ENCODE measurements at regions not wholly inside any gene's neighbourhood (a gene's known extent, or its start where the extent isn't known, plus 50 kb on each side); places are given as distances from the start of the nearest gene placed in this dataset.

DNA sequence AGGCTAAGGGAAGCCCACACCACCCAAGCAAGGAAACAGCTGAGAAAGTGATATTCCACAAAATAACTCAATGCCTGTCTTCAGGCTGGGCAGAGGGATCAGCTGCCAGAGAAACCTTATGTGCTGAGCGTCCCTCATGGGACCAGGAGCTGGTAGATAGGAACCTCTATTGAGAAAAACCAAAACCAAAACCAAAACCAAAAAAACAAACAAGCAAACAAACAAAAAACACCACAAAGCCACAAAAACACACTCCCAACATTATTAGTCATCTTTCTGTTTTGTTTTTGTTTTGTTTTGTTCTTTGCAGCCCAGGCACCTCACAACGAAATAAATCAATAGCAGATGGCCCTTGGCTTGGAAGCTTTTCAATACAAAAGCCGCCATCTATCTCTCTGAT is 760.8 kb upstream of the CELF2 start:
- Histone ChIP-seq H3K9me3 (replicated peaks; ENCODE audit: control insufficient read depth, insufficient read depth, low read length) (no peaks in the 10 kb centered on the region; the same call in 2 of the 3 replicates), H3K4me2 (ENCODE audit: control insufficient read depth, insufficient read depth) (peak overlapping the region; percentile 44), H3K4me3 (no peak overlapping the region), H3K4me1 (ENCODE audit: control insufficient read depth, insufficient read depth, low read length) (no peaks in the 10 kb centered on the region), H3K27me3 (replicated peaks in 1 of 2; ENCODE audit: control insufficient read depth in 2 of 2, insufficient read depth in 2 of 2, low read length in 1 of 2) (no peaks in the 10 kb centered on the region), H4K20me1 (ENCODE audit: control insufficient read depth, insufficient read depth) (no peaks in the 10 kb centered on the region), H3K79me2 (ENCODE audit: control insufficient read depth, insufficient read depth, low read length) (no peaks in the 10 kb centered on the region), H3K9ac (ENCODE audit: control insufficient read depth, insufficient read depth, low read length) (no peak overlapping the region), H2AFZ (ENCODE audit: control insufficient read depth, low read depth, low read length) (peak overlapping the region; percentile 68; the same call in 1 of the 2 replicates), H3K27ac (ENCODE audit: control insufficient read depth, insufficient read depth) (no peak overlapping the region), H3K36me3 (ENCODE audit: control insufficient read depth in 2 of 2, insufficient read depth in 2 of 2, low read length in 1 of 2) (no peaks in the 10 kb centered on the region)
- ATAC-seq, result no peak
- BruUV-seq (replicated peaks), result no TSS peak
- WGBS (ENCODE audit: insufficient coverage, insufficient replicate concordance, low lambda C conversion rate, missing lambda C conversion rate), result 4% methylated on average over 3 of the region's 3 CpGs
- DNase-seq (ENCODE audit: low read depth, low spot score), result no peak
- ChIA-PET CTCF (no interaction called here), POLR2A (no interaction called here), SMC1A (ENCODE audit: uncharacterized antibody, unreplicated experiment) (no interaction called here), RAD21 (ENCODE audit: unreplicated experiment) (no interaction called here)
- FAIRE-seq, result no peak
- TF ChIP-seq, protein P1, sequence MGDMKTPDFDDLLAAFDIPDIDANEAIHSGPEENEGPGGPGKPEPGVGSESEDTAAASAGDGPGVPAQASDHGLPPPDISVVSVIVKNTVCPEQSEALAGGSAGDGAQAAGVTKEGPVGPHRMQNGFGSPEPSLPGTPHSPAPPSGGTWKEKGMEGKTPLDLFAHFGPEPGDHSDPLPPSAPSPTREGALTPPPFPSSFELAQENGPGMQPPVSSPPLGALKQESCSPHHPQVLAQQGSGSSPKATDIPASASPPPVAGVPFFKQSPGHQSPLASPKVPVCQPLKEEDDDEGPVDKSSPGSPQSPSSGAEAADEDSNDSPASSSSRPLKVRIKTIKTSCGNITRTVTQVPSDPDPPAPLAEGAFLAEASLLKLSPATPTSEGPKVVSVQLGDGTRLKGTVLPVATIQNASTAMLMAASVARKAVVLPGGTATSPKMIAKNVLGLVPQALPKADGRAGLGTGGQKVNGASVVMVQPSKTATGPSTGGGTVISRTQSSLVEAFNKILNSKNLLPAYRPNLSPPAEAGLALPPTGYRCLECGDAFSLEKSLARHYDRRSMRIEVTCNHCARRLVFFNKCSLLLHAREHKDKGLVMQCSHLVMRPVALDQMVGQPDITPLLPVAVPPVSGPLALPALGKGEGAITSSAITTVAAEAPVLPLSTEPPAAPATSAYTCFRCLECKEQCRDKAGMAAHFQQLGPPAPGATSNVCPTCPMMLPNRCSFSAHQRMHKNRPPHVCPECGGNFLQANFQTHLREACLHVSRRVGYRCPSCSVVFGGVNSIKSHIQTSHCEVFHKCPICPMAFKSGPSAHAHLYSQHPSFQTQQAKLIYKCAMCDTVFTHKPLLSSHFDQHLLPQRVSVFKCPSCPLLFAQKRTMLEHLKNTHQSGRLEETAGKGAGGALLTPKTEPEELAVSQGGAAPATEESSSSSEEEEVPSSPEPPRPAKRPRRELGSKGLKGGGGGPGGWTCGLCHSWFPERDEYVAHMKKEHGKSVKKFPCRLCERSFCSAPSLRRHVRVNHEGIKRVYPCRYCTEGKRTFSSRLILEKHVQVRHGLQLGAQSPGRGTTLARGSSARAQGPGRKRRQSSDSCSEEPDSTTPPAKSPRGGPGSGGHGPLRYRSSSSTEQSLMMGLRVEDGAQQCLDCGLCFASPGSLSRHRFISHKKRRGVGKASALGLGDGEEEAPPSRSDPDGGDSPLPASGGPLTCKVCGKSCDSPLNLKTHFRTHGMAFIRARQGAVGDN (IDR thresholded peaks at IDR 0.05), result no peak
- no peak for TF ChIP-seq ZNF207 (IDR thresholded peaks at IDR 0.05; ENCODE audit: borderline replicate concordance)
- TF ChIP-seq ETV6 (conservative IDR thresholded peaks at IDR 0.05 in 1 of 2, IDR thresholded peaks at IDR 0.05 in 1 of 2; ENCODE audit: borderline replicate concordance in 1 of 2, low read depth in 1 of 2), result no peak
- TF ChIP-seq ZNF622 (IDR thresholded peaks at IDR 0.05), result no peak
- no peak for TF ChIP-seq POLR2AphosphoS2 (IDR thresholded peaks at IDR 0.05; ENCODE audit: low read depth, low read length)
- TF ChIP-seq WRNIP1 (IDR thresholded peaks at IDR 0.05; ENCODE audit: borderline replicate concordance, low read depth, low read length), result no peak
- TF ChIP-seq, protein P2, sequence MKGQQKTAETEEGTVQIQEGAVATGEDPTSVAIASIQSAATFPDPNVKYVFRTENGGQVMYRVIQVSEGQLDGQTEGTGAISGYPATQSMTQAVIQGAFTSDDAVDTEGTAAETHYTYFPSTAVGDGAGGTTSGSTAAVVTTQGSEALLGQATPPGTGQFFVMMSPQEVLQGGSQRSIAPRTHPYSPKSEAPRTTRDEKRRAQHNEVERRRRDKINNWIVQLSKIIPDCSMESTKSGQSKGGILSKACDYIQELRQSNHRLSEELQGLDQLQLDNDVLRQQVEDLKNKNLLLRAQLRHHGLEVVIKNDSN (IDR thresholded peaks at IDR 0.05; ENCODE audit: borderline replicate concordance, extremely low read length, insufficient read depth, low read depth, low read length), result no peak
- TF ChIP-seq NR2F1 (conservative IDR thresholded peaks at IDR 0.05), result no peak
- intact Hi-C loops (cut with micrococcal nuclease; ENCODE audit: unreplicated experiment), result no loop called here
- in situ Hi-C loops (cut with MboI), result no loop called here
